Omental fat pad (tissue), 3 donors: ENCODE measurements at regions not wholly inside any gene's neighbourhood (a gene's known extent, or its start where the extent isn't known, plus 50 kb on each side); places are given as distances from the start of the nearest gene placed in this dataset.

Source experiments
- ATAC-seq: fragments of 150-250 bp; one replicate; pipeline ENCODE4 v1.9.1; 2016; ENCODE audit warnings: mild to moderate bottlenecking, moderate library complexity; ENCODE audit not compliant: low FRiP score
- DNase-seq: peaks from one replicate; pipeline ENCODE4 v3.0.0-alpha.2; 2019; ENCODE audit warnings: low spot score
- TF ChIP-seq, protein P1 (sequence below), 3 donors: fragments of 450-650 bp; IDR thresholded peaks; one replicate each; pipeline ENCODE4 v1.5.1; 2016 to 2017; ENCODE audit warnings: antibody characterized with exemption in 3 of 3, mild to moderate bottlenecking in 3 of 3, moderate library complexity in 2 of 3

DNA sequence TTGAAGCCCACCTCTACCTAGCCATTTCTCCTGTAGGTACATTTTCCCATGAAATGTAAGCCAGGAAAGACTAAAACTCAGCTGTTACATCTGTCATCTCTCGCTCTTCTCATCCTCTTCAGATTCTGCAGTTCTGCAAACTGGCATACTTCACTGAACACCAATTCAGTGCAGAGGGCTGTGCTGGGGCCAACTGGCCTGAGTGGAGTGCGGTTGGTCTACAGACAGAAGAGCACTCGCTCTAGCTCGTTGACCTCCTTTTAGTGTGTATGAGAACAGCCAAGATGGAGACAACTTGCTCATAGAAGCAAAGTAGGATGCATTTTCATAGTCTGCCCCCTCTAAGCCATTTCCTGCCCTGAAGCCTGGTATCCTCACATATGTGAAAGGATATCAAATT lies 862.6 kb downstream of the BCL11A start:
- no peak for DNase-seq
- ATAC-seq, result no peak
- TF ChIP-seq, protein P1, sequence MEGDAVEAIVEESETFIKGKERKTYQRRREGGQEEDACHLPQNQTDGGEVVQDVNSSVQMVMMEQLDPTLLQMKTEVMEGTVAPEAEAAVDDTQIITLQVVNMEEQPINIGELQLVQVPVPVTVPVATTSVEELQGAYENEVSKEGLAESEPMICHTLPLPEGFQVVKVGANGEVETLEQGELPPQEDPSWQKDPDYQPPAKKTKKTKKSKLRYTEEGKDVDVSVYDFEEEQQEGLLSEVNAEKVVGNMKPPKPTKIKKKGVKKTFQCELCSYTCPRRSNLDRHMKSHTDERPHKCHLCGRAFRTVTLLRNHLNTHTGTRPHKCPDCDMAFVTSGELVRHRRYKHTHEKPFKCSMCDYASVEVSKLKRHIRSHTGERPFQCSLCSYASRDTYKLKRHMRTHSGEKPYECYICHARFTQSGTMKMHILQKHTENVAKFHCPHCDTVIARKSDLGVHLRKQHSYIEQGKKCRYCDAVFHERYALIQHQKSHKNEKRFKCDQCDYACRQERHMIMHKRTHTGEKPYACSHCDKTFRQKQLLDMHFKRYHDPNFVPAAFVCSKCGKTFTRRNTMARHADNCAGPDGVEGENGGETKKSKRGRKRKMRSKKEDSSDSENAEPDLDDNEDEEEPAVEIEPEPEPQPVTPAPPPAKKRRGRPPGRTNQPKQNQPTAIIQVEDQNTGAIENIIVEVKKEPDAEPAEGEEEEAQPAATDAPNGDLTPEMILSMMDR (IDR thresholded peaks at IDR 0.05), result no peak

- DNase-seq (no peak), ATAC-seq (no peak)
- TF ChIP-seq, protein P1 (IDR thresholded peaks at IDR 0.05), result no peak
Observed at GRCh38 chr2:59684771-59685166, 868.7 kb downstream of the BCL11A start.

- DNase-seq (no peak), ATAC-seq (no peak)
- TF ChIP-seq, protein P1 (IDR thresholded peaks at IDR 0.05), result no peak
Observed at GRCh38 chr2:59684116-59684770, 869.2 kb downstream of the BCL11A start.

- DNase-seq, result no peak
- no peak for ATAC-seq
- TF ChIP-seq, protein P1 (IDR thresholded peaks at IDR 0.05), result no peak
Observed at GRCh38 chr2:59680863-59681262, 872.6 kb downstream of the BCL11A start.

DNA sequence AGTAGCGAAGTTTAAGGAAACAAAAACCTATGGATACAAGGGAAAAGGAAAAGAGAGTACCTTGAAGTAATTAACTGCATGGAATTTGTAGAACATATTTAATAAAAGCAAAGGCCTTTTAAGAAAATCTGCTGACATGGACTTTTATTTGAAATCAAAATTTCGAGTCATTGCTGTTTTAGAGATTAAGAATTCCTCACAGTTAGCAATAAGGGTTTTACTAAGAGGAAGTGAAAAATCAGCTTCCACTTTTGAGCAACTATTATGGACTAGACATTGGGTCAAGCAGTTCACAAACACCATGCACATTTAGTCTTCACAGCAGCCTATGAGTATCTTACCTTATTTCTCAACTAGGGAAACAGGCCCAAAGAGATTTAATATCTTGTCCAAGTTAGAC lies 876.3 kb downstream of the BCL11A start:
- DNase-seq (no peak), ATAC-seq (no peak)
- TF ChIP-seq, protein P1 (IDR thresholded peaks at IDR 0.05), result no peak

DNA sequence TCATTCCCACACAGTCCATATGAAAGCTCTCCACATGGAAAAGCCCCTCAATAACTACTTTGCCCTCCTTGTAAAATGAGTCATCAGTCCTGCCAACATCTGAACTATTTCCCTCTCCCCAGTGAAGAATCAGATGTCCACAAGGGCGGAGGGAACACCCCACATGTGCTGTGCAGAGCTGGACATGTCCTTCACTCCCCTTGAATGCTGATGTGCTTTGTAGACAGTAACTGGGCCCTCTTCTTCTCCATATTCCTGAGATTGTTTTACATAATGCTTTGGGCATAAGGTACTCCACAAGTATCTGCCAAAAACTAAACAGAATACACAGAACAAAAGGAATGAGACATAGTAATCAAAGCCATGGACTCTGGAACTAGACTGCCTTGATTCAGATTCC lies 879.4 kb downstream of the BCL11A start:
- TF ChIP-seq, protein P1 (IDR thresholded peaks at IDR 0.05), result no peak
- ATAC-seq (no peak), DNase-seq (no peak)

DNA sequence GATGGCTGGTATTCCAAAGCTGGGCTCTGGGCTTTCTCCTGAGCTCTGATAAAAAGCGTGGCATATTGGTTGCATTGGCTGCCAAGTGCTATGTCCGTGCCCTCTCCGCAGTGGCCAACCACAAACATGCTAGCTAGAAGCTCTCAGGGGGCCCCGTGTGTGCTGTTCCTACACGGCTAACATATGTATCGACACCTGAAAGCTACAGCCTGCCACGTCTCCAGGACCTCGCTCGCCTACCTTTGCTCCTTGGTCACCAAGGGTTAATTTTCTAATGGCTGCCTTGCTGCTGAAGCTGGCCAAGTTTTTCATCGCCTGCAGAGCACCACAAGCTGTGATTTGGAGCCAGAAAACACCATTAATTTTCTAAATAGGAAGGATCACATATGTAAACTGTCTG lies 888.4 kb downstream of the BCL11A start:
- DNase-seq (no peak), ATAC-seq (no peak)
- TF ChIP-seq, protein P1 (IDR thresholded peaks at IDR 0.05), result no peak
